Parathyroid adenoma (tissue), 2 donors: ENCODE measurements at regions not wholly inside any gene's neighbourhood (a gene's known extent, or its start where the extent isn't known, plus 50 kb on each side); places are given as distances from the start of the nearest gene placed in this dataset.

Experiments used
- H2AFZ ChIP-seq: fragments of 300-600 bp; sonication (generic); one replicate; pipeline ENCODE4 v1.7.0; 2017; ENCODE audit warnings: antibody characterized with exemption, mild to moderate bottlenecking
- H3K27ac ChIP-seq: fragments of 300-600 bp; sonication (generic); one replicate; pipeline ENCODE4 v1.7.0; 2017
- H3K27me3 ChIP-seq: fragments of 300-600 bp; sonication (generic); one replicate; pipeline ENCODE4 v1.7.0; 2017; ENCODE audit warnings: low read length; ENCODE audit not compliant: control insufficient read depth, insufficient read depth
- H3K36me3 ChIP-seq: fragments of 300-600 bp; sonication (generic); one replicate; pipeline ENCODE4 v1.7.0; 2017; ENCODE audit warnings: low read length; ENCODE audit not compliant: control insufficient read depth, insufficient read depth
- H3K4me1 ChIP-seq: fragments of 300-600 bp; sonication (generic); one replicate; pipeline ENCODE4 v1.7.0; 2017; ENCODE audit warnings: control low read depth
- H3K4me2 ChIP-seq: fragments of 300-600 bp; sonication (generic); one replicate; pipeline ENCODE4 v1.7.0; 2017; ENCODE audit warnings: low read length
- H3K4me3 ChIP-seq: fragments of 300-600 bp; sonication (generic); one replicate; pipeline ENCODE4 v1.7.0; 2017; ENCODE audit warnings: low read depth, low read length
- H3K79me2 ChIP-seq: fragments of 300-600 bp; sonication (generic); one replicate; pipeline ENCODE4 v1.7.0; 2017; ENCODE audit warnings: control low read depth
- H3K9ac ChIP-seq: fragments of 300-600 bp; sonication (generic); one replicate; pipeline ENCODE4 v1.7.0; 2017; ENCODE audit warnings: mild to moderate bottlenecking
- H3K9me3 ChIP-seq: fragments of 300-600 bp; sonication (generic); one replicate; pipeline ENCODE4 v1.7.0; 2017; ENCODE audit warnings: low read length; ENCODE audit not compliant: control insufficient read depth
- TF ChIP-seq, protein P1 (sequence below): fragments of 300-600 bp; sonication (generic); IDR thresholded peaks from one replicate; pipeline ENCODE4 v1.7.0; 2017; ENCODE audit warnings: antibody characterized with exemption, mild to moderate bottlenecking
- donor health status: primary hyperparathyroidism.

DNA sequence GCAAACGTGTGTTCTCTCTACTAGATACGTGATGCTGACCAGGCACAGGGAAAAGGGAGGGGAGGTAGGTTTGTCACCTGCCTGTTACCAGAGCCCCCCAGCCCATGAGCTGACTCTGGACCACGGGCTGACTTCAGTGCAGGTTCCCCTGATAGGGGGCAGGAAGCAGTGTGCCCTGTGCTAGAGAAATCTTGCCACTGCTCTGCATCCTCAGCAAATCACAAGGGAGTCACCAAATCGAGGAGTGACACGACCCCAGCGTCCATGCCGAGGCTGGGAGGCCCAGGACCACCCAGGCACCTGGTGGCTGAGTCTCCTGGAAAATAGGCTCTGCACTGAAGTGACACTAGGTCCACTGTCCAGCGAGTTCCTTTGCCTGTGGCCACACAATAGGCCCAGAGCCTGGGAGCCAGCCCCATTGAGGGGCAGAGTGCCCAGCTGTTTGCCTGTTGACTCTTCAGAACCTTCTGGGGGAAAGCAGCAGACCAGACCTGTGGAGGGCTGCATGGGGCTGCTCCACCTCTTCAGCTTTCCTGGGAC is 99.3 kb downstream of the CTTN start:
- Histone ChIP-seq H3K4me1 (no peaks in the 10 kb centered on the region), H2AFZ (no peak overlapping the region), H3K4me3 (no peak overlapping the region), H3K27ac (no peak overlapping the region), H3K9ac (no peak overlapping the region), H3K4me2 (no peak overlapping the region), H3K27me3 (no peaks in the 10 kb centered on the region), H3K36me3 (no peaks in the 10 kb centered on the region), H3K9me3 (no peaks in the 10 kb centered on the region), H3K79me2 (no peaks in the 10 kb centered on the region)
- TF ChIP-seq, protein P1, sequence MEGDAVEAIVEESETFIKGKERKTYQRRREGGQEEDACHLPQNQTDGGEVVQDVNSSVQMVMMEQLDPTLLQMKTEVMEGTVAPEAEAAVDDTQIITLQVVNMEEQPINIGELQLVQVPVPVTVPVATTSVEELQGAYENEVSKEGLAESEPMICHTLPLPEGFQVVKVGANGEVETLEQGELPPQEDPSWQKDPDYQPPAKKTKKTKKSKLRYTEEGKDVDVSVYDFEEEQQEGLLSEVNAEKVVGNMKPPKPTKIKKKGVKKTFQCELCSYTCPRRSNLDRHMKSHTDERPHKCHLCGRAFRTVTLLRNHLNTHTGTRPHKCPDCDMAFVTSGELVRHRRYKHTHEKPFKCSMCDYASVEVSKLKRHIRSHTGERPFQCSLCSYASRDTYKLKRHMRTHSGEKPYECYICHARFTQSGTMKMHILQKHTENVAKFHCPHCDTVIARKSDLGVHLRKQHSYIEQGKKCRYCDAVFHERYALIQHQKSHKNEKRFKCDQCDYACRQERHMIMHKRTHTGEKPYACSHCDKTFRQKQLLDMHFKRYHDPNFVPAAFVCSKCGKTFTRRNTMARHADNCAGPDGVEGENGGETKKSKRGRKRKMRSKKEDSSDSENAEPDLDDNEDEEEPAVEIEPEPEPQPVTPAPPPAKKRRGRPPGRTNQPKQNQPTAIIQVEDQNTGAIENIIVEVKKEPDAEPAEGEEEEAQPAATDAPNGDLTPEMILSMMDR = no peak

GRCh38 chr11:70498171-70498571 is 99.8 kb downstream of the CTTN start:
- no peaks in the 10 kb centered on the region for H3K9me3 ChIP-seq
- no peaks in the 10 kb centered on the region for H3K36me3 ChIP-seq
- H3K4me1 ChIP-seq = no peaks in the 10 kb centered on the region
- no peaks in the 10 kb centered on the region for H3K79me2 ChIP-seq
- H3K4me2 ChIP-seq = no peak overlapping the region
- TF ChIP-seq, protein P1 = no peak
- H2AFZ ChIP-seq = no peak overlapping the region
- H3K4me3 ChIP-seq = no peak overlapping the region
- no peak overlapping the region for H3K27ac ChIP-seq
- H3K9ac ChIP-seq = no peak overlapping the region
- H3K27me3 ChIP-seq = no peaks in the 10 kb centered on the region

DNA sequence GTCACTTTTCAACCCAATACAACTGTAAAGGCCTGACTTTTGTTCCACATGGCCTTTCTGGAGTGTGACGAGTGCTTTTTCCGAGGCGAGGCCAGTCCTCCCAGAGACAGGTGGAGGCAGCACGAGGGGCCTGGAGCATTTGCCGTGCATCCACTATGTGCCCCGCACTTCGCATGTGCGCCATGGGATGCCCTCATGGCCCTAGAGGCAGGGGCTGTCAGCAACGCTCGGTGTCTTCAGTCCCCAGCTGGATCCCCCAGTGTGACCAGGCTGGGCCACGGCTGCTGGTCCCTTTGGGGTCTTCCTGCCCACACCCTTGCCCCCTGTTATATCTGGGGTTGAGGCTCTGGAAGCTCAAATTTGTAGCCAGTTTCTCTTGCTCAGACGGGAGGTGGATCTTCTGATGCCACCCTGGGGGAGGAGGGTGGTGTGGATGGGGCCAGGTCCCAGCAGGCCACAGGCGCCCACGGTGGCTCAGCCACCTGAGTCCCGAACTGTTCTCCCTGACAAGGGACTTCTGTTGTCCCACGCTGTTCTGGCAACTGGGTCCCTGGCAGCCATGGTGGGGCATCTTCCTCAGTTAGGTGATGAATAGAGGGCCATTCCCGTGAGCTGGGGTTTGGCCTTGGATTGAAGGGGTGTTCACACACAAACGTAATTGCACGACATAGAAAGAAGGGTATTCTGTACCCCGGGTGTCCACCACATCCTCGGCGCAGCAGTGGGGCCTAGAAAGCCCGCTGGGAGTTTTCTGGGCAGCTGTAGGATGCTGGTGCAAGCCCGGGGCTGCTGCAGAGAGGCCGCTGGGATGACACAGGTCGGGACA is 100.9 kb downstream of the CTTN start:
- Histone ChIP-seq H3K36me3 (no peaks in the 10 kb centered on the region), H3K27me3 (no peaks in the 10 kb centered on the region), H3K27ac (no peak overlapping the region), H3K9ac (no peak overlapping the region), H3K4me2 (no peak overlapping the region), H3K4me1 (no peaks in the 10 kb centered on the region), H3K9me3 (no peaks in the 10 kb centered on the region), H3K4me3 (no peak overlapping the region), H3K79me2 (no peaks in the 10 kb centered on the region), H2AFZ (no peak overlapping the region)
- TF ChIP-seq, protein P1 = no peak

GRCh38 chr11:70500076-70500847 is 101.9 kb downstream of the CTTN start:
- H3K79me2 ChIP-seq = no peaks in the 10 kb centered on the region
- H3K4me2 ChIP-seq = no peak overlapping the region
- H3K27me3 ChIP-seq = no peaks in the 10 kb centered on the region
- H3K27ac ChIP-seq = no peak overlapping the region
- no peak overlapping the region for H3K4me3 ChIP-seq
- TF ChIP-seq, protein P1 = no peak
- H3K36me3 ChIP-seq = no peaks in the 10 kb centered on the region
- no peaks in the 10 kb centered on the region for H3K4me1 ChIP-seq
- H3K9ac ChIP-seq = no peak overlapping the region
- no peak overlapping the region for H2AFZ ChIP-seq
- no peaks in the 10 kb centered on the region for H3K9me3 ChIP-seq
